Inflammatory macrophage (primary cell): ENCODE measurements at regions not wholly inside any gene's neighbourhood (a gene's known extent, or its start where the extent isn't known, plus 50 kb on each side); places are given as distances from the start of the nearest gene placed in this dataset.
A peak's percentile ranks its signal among the peaks of the same experiment; 100 is the strongest.

Source experiments
- DNase-seq, 2 donors: peaks; one replicate each; pipeline ENCODE4 v3.0.0-alpha.2; 2020 to 2022

GRCh38 chr7:101712652-101713051, 83.6 kb upstream of the MYL10 start:
- no peak for DNase-seq

GRCh38 chr7:101714097-101714496, 85.0 kb upstream of the MYL10 start:
- DNase-seq = no peak

GRCh38 chr7:101717628-101718357, 88.7 kb upstream of the MYL10 start:
- peak; percentile 95 to 99 for DNase-seq

GRCh38 chr7:101718363-101719122, 89.4 kb upstream of the MYL10 start:
- peak; percentile 19 to 26 for DNase-seq

GRCh38 chr7:101719123-101719470, 90.0 kb upstream of the MYL10 start:
- no peak for DNase-seq

- DNase-seq = no peak
These were observed 91.2 kb upstream of the MYL10 start for GRCh38 chr7:101720324-101720723.

GRCh38 chr7:101722247-101722646, 93.2 kb upstream of the MYL10 start:
- DNase-seq = no peak

GRCh38 chr7:101723835-101724234, 93.6 kb upstream of the CUX1 start:
- no peak for DNase-seq

GRCh38 chr7:101724957-101725356, 92.5 kb upstream of the CUX1 start:
- DNase-seq = no peak

GRCh38 chr7:101725921-101726320, 91.5 kb upstream of the CUX1 start:
- DNase-seq = no peak

GRCh38 chr7:101727184-101727583, 90.2 kb upstream of the CUX1 start:
- no peak for DNase-seq

GRCh38 chr7:101728128-101728527, 89.3 kb upstream of the CUX1 start:
- no peak for DNase-seq

- peak; percentile 62 to 83 for DNase-seq
These were observed 88.6 kb upstream of the CUX1 start for GRCh38 chr7:101728873-101729240.

- peak; percentile 37 to 62 for DNase-seq
These were observed 88.1 kb upstream of the CUX1 start for GRCh38 chr7:101729241-101729883.

- no peak for DNase-seq
These were observed 85.8 kb upstream of the CUX1 start for GRCh38 chr7:101731502-101732084.

GRCh38 chr7:101733713-101734475, 83.5 kb upstream of the CUX1 start:
- DNase-seq = peak; percentile 52 to 60

- peak; percentile 25 to 31 for DNase-seq
These were observed 81.3 kb upstream of the CUX1 start for GRCh38 chr7:101736084-101736483.

- no peak for DNase-seq
These were observed 77.5 kb upstream of the CUX1 start for GRCh38 chr7:101739775-101740398.

- DNase-seq = no peak
These were observed 76.3 kb upstream of the CUX1 start for GRCh38 chr7:101740981-101741725.

GRCh38 chr7:101743241-101743994, 74.0 kb upstream of the CUX1 start:
- peak; percentile 35 to 51 for DNase-seq

- no peak for DNase-seq
These were observed 73.4 kb upstream of the CUX1 start for GRCh38 chr7:101743995-101744360.
